ENCODE measurements at regions not wholly inside any gene's neighbourhood (a gene's known extent, or its start where the extent isn't known, plus 50 kb on each side); places are given as distances from the start of the nearest gene placed in this dataset.

- TF ChIP-seq POLR2AphosphoS5 (IDR thresholded peaks at IDR 0.05; ENCODE audit: low read depth, low read length) (no peak), POLR2A (IDR thresholded peaks at IDR 0.05; ENCODE audit: low read depth, low read length) (no peak), SPI1 (IDR thresholded peaks at IDR 0.05; ENCODE audit: low read depth, low read length) (no peak)
These were observed 248.8 kb downstream of the CTH start for GRCh38 chr1:70659891-70660290.

Data from GM12891 (cell line).